Karpas-422 (cell line): ENCODE measurements at regions not wholly inside any gene's neighbourhood (a gene's known extent, or its start where the extent isn't known, plus 50 kb on each side); places are given as distances from the start of the nearest gene placed in this dataset.

Source experiments
- DNase-seq: peaks from one replicate; pipeline ENCODE4 v3.0.0-alpha.2; 2015
- H2AFZ ChIP-seq: fragments of 200-600 bp; sonication (generic); 2 replicates; pipeline ENCODE4 v1.6.1; 2014; ENCODE audit warnings: antibody characterized with exemption, low read length, mixed read lengths
- H3K27ac ChIP-seq: fragments of 200-600 bp; sonication (generic); 2 replicates; pipeline ENCODE4 v1.5.1; 2014; ENCODE audit warnings: mild to moderate bottlenecking, low read length, moderate library complexity
- H3K27me3 ChIP-seq: fragments of 200-600 bp; sonication (generic); 2 replicates; pipeline ENCODE4 v1.6.1; 2014; ENCODE audit warnings: low read length, mixed read lengths
- H3K36me3 ChIP-seq: fragments of 200-600 bp; sonication (generic); 2 replicates; pipeline ENCODE4 v1.6.1; 2014; ENCODE audit warnings: low read length, mixed read lengths; ENCODE audit not compliant: insufficient read depth
- H3K4me1 ChIP-seq: fragments of 200-600 bp; sonication (generic); 2 replicates; pipeline ENCODE4 v1.6.1; 2014; ENCODE audit warnings: mild to moderate bottlenecking, low read length, mixed read lengths
- H3K4me2 ChIP-seq: fragments of 200-600 bp; sonication (generic); 2 replicates; pipeline ENCODE4 v1.6.1; 2014; ENCODE audit warnings: low read length, low read depth, mild to moderate bottlenecking; ENCODE audit not compliant: poor library complexity, severe bottlenecking
- H3K4me3 ChIP-seq: fragments of 200-600 bp; sonication (generic); 2 replicates; pipeline ENCODE4 v1.5.1; 2014; ENCODE audit warnings: mild to moderate bottlenecking, antibody characterized with exemption, low read length, mixed read lengths
- H3K79me2 ChIP-seq: fragments of 200-600 bp; sonication (generic); 2 replicates; pipeline ENCODE4 v1.6.1; 2014; ENCODE audit warnings: mild to moderate bottlenecking, low read length, mixed read lengths
- H3K9ac ChIP-seq: fragments of 200-600 bp; sonication (generic); 2 replicates; pipeline ENCODE4 v1.6.0; 2014; ENCODE audit warnings: low read length
- H3K9me2 ChIP-seq: fragments of 200-600 bp; sonication (generic), shearing (Covaris generic); replicated peaks from 2 replicates; pipeline ENCODE4 v1.6.0; 2014; ENCODE audit warnings: mild to moderate bottlenecking, low read length, moderate library complexity; ENCODE audit not compliant: insufficient read depth
- H3K9me3 ChIP-seq: fragments of 300-700, 200-600 bp; sonication (generic); 2 replicates; pipeline ENCODE4 v1.6.1; 2014; ENCODE audit warnings: low read length, mixed read lengths
- H4K20me1 ChIP-seq: fragments of 200-600 bp; sonication (generic); 2 replicates; pipeline ENCODE4 v1.6.1; 2014; ENCODE audit warnings: mild to moderate bottlenecking, antibody characterized with exemption, low read length, low read depth; ENCODE audit not compliant: insufficient read depth

- Histone ChIP-seq H3K79me2 (no peaks in the 10 kb centered on the region), H3K4me3 (no peak overlapping the region), H3K9me3 (no peaks in the 10 kb centered on the region), H2AFZ (no peak overlapping the region), H3K9ac (no peak overlapping the region), H3K27me3 (no peaks in the 10 kb centered on the region), H3K4me1 (no peaks in the 10 kb centered on the region), H3K36me3 (no peaks in the 10 kb centered on the region), H3K9me2 (no peaks in the 10 kb centered on the region), H3K4me2 (no peak overlapping the region), H4K20me1 (no peaks in the 10 kb centered on the region), H3K27ac (no peak overlapping the region)
- no peak for DNase-seq
Measured at GRCh38 chr5:124279146-124279876, 467.1 kb downstream of the ZNF608 start.

GRCh38 chr5:124278636-124279035 lies 467.8 kb downstream of the ZNF608 start:
- Histone ChIP-seq H3K4me2 (no peak overlapping the region), H2AFZ (no peak overlapping the region), H3K27me3 (no peaks in the 10 kb centered on the region), H3K79me2 (no peaks in the 10 kb centered on the region), H3K36me3 (no peaks in the 10 kb centered on the region), H3K9me3 (no peaks in the 10 kb centered on the region), H3K27ac (no peak overlapping the region), H4K20me1 (no peaks in the 10 kb centered on the region), H3K9me2 (no peaks in the 10 kb centered on the region), H3K9ac (no peak overlapping the region), H3K4me1 (no peaks in the 10 kb centered on the region), H3K4me3 (no peak overlapping the region)
- DNase-seq: no peak

DNA sequence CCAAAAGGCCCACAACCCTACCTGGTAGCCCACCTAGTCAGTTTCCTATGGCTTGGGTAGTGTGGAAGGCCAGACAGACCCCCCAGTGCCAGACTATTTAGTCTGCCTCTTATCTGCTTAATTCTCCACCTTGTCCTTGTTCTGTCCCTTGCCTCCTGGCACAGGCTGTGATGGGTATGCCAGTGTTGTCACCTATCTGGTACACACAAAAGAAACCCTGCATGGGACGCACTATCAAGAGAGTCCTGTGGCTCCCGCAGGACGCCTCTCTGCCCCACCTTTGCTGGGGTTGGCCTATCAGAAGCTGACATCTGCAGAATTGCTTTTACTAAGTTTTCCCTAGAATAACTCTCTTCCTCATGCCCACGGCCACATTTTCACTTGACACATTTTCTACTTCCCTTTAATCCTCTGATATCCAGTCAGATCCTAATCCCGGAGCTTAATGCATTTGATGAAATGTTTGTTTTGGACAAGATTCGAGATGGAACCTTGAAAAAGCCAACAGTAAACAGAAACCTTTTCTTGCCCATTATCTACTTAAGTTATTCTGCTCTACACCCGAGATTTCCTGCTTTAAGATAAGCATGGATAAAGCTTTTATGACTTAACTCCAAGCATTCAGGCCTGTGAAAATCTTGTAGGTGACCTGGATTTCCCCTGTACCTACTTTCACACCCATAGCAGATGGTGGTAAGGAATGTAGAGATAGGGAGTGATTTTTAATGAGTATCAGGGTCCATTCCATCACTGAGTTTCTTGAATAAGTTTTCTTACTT lies 468.5 kb downstream of the ZNF608 start:
- Histone ChIP-seq H4K20me1 (no peaks in the 10 kb centered on the region), H3K9ac (no peak overlapping the region)
- DNase-seq: no peak

DNA sequence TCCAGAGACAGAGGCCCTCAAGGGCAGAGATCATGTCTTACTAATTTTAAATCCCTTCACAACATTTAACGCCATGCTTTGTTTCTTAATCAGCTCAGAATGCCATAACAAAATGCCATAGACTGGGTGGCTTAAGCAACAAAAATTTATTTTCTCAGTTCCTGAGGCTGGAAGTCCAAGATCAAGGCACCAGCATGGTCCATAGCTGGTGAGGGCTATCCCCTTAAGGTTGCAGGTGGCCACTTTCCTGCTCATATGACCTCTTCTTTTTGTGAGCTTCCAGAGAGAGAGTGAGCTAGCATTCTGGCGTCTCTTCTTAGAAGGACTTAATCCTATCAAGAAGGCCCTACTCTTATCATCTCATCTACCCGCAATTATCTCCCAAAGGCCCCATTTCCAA lies 470.3 kb downstream of the ZNF608 start:
- H3K27ac ChIP-seq: no peak overlapping the region
- H3K4me3 ChIP-seq: no peak overlapping the region
- no peaks in the 10 kb centered on the region for H4K20me1 ChIP-seq
- no peak overlapping the region for H3K4me2 ChIP-seq
- H3K36me3 ChIP-seq: no peaks in the 10 kb centered on the region
- H3K79me2 ChIP-seq: no peaks in the 10 kb centered on the region
- H3K9me2 ChIP-seq: no peaks in the 10 kb centered on the region
- H3K4me1 ChIP-seq: no peaks in the 10 kb centered on the region
- no peak for DNase-seq
- H3K27me3 ChIP-seq: no peaks in the 10 kb centered on the region
- no peaks in the 10 kb centered on the region for H3K9me3 ChIP-seq
- no peak overlapping the region for H3K9ac ChIP-seq
- H2AFZ ChIP-seq: no peak overlapping the region

More for the DNA sequence above, 468.5 kb downstream of the ZNF608 start:
- Histone ChIP-seq H3K27me3 (no peaks in the 10 kb centered on the region), H3K9me2 (no peaks in the 10 kb centered on the region), H3K4me1 (no peaks in the 10 kb centered on the region), H2AFZ (no peak overlapping the region), H3K9me3 (no peaks in the 10 kb centered on the region), H3K79me2 (no peaks in the 10 kb centered on the region), H3K27ac (no peak overlapping the region), H3K4me2 (no peak overlapping the region), H3K4me3 (no peak overlapping the region), H3K36me3 (no peaks in the 10 kb centered on the region)

GRCh38 chr5:124274949-124275348 lies 471.5 kb downstream of the ZNF608 start:
- H3K36me3 ChIP-seq: no peaks in the 10 kb centered on the region
- no peaks in the 10 kb centered on the region for H3K9me3 ChIP-seq
- H3K4me1 ChIP-seq: no peaks in the 10 kb centered on the region
- H3K9me2 ChIP-seq: no peaks in the 10 kb centered on the region
- H3K4me2 ChIP-seq: no peak overlapping the region
- H2AFZ ChIP-seq: no peak overlapping the region
- no peaks in the 10 kb centered on the region for H3K79me2 ChIP-seq
- no peaks in the 10 kb centered on the region for H4K20me1 ChIP-seq
- no peak overlapping the region for H3K27ac ChIP-seq
- no peak for DNase-seq
- no peak overlapping the region for H3K9ac ChIP-seq
- no peaks in the 10 kb centered on the region for H3K27me3 ChIP-seq
- H3K4me3 ChIP-seq: no peak overlapping the region

- Histone ChIP-seq H3K9me3 (no peaks in the 10 kb centered on the region), H3K4me1 (no peaks in the 10 kb centered on the region), H3K9ac (no peak overlapping the region), H3K4me2 (no peak overlapping the region), H3K4me3 (no peak overlapping the region), H2AFZ (no peak overlapping the region), H4K20me1 (no peaks in the 10 kb centered on the region), H3K36me3 (no peaks in the 10 kb centered on the region), H3K9me2 (no peaks in the 10 kb centered on the region), H3K79me2 (no peaks in the 10 kb centered on the region), H3K27ac (no peak overlapping the region), H3K27me3 (no peaks in the 10 kb centered on the region)
- DNase-seq: no peak
Measured at GRCh38 chr5:124264499-124264898, 481.9 kb downstream of the ZNF608 start.

DNA sequence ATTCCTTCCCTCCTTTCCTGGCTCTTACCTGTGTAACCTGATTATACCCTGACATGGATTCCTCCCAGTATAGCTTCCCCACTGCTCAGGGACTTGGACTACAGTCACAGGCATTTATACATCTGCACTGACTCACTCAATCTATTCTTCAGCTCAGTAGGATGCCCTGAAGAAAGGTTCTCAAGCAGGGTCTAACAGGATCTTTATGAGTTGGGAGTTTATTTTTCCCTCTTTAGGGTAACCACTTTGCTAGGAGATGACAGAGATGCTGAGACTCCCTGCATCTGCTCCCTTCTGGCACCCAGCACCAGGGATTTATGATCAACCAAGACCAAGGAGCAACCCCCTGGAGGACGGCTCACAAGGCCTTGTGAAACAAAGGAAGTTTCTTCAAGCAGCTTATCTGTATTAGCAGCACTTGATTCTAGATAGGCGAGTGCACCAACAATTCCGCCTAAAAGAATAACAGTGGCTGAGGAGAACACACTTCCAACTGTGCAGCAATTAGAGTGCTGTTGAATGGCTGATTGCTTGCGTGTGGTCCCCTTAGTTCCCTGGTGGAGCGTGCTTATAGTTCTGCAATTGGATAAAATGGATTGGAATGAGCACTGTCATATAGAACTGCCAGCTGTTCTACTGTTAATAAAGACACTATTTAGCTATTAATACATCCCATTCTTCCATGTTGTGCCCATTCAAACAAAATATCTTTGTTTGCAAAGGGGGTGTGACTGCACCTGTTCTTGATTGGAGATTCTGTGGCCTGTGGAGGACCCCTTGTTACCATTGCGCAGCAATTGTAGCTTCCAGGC lies 482.6 kb downstream of the ZNF608 start:
- H3K9me2 ChIP-seq: no peaks in the 10 kb centered on the region
- H3K36me3 ChIP-seq: no peaks in the 10 kb centered on the region
- H2AFZ ChIP-seq: no peak overlapping the region
- H3K4me1 ChIP-seq: no peaks in the 10 kb centered on the region
- H3K9ac ChIP-seq: no peak overlapping the region
- H4K20me1 ChIP-seq: no peaks in the 10 kb centered on the region
- DNase-seq: no peak
- no peak overlapping the region for H3K4me2 ChIP-seq
- no peak overlapping the region for H3K27ac ChIP-seq
- no peaks in the 10 kb centered on the region for H3K79me2 ChIP-seq
- no peaks in the 10 kb centered on the region for H3K27me3 ChIP-seq
- H3K9me3 ChIP-seq: no peaks in the 10 kb centered on the region
- H3K4me3 ChIP-seq: no peak overlapping the region

GRCh38 chr5:124262991-124263571 lies 483.4 kb downstream of the ZNF608 start:
- Histone ChIP-seq H2AFZ (no peak overlapping the region), H3K4me2 (no peak overlapping the region), H3K27ac (no peak overlapping the region), H3K4me3 (no peak overlapping the region), H3K36me3 (no peaks in the 10 kb centered on the region), H3K9ac (no peak overlapping the region), H4K20me1 (no peaks in the 10 kb centered on the region), H3K79me2 (no peaks in the 10 kb centered on the region), H3K27me3 (no peaks in the 10 kb centered on the region), H3K9me2 (no peaks in the 10 kb centered on the region), H3K4me1 (no peaks in the 10 kb centered on the region), H3K9me3 (no peaks in the 10 kb centered on the region)
- no peak for DNase-seq
